OCI-LY7 (cell line): ENCODE measurements at regions not wholly inside any gene's neighbourhood (a gene's known extent, or its start where the extent isn't known, plus 50 kb on each side); places are given as distances from the start of the nearest gene placed in this dataset.

Experiments used
- BruUV-seq: library from RNA; stranded (reverse); fragments of 400-500 nt; replicated peaks from 2 replicates; lab custom pipeline; 2021; lab: Mats Ljungman, UMichigan
- CTCF ChIA-PET: fragments of 300-600 bp; sonication (Branson Sonifier 250); formaldehyde crosslinking; loops from one replicate; lab custom pipeline; 2022; ENCODE audit warnings: antibody characterized with exemption; ENCODE audit not compliant: unreplicated experiment; lab: Charles Lee
- POLR2A ChIA-PET: fragments of 300-600 bp; sonication (Branson Sonifier 250); formaldehyde crosslinking; loops from one replicate; lab custom pipeline; 2022; ENCODE audit warnings: antibody characterized with exemption; lab: Charles Lee
- DNase-seq: peaks from one replicate; pipeline ENCODE4 v3.0.0-alpha.2; 2015; ENCODE audit warnings: low spot score
- H2AFZ ChIP-seq: fragments of 200-600 bp; sonication (generic), shearing (Covaris generic); 2 replicates; pipeline ENCODE4 v1.6.1; 2014; ENCODE audit warnings: mild to moderate bottlenecking, antibody characterized with exemption, low read length, moderate library complexity
- H3K27ac ChIP-seq: fragments of 200-600 bp; sonication (generic); 2 replicates; pipeline ENCODE4 v1.5.1; 2014; ENCODE audit warnings: mixed run types, low read depth, mild to moderate bottlenecking, moderate library complexity, low read length, inconsistent platforms; ENCODE audit not compliant: poor library complexity, severe bottlenecking
- H3K36me3 ChIP-seq: fragments of 200-600 bp; sonication (generic); 2 replicates; pipeline ENCODE4 v1.6.1; 2014; ENCODE audit warnings: mild to moderate bottlenecking, antibody characterized with exemption, low read length, moderate library complexity, mixed read lengths; ENCODE audit not compliant: insufficient read depth
- H3K4me1 ChIP-seq: fragments of 200-600 bp; sonication (generic); 2 replicates; pipeline ENCODE4 v1.5.1; 2014; ENCODE audit warnings: mild to moderate bottlenecking, low read length; ENCODE audit not compliant: insufficient read depth, poor library complexity, severe bottlenecking
- H3K4me2 ChIP-seq: fragments of 200-600 bp; sonication (generic); 2 replicates; pipeline ENCODE4 v1.6.1; 2014; ENCODE audit warnings: mild to moderate bottlenecking, low read length
- H3K4me3 ChIP-seq: fragments of 200-600 bp; sonication (generic); 2 replicates; pipeline ENCODE4 v1.5.1; 2014; ENCODE audit warnings: mild to moderate bottlenecking, low read depth, low read length; ENCODE audit not compliant: poor library complexity, severe bottlenecking
- H3K79me2 ChIP-seq: fragments of 200-600 bp; sonication (generic); 2 replicates; pipeline ENCODE4 v1.6.1; 2016; ENCODE audit warnings: low read depth, mild to moderate bottlenecking, low read length, moderate library complexity, mixed read lengths; ENCODE audit not compliant: insufficient read depth
- H3K9me2 ChIP-seq: fragments of 200-600 bp; sonication (generic); 2 replicates; pipeline ENCODE4 v1.6.1; 2016; ENCODE audit warnings: mild to moderate bottlenecking, low read length, mixed read lengths; ENCODE audit not compliant: insufficient read depth
- H3K9me3 ChIP-seq: fragments of 200-600 bp; sonication (generic); 2 replicates; pipeline ENCODE4 v1.6.1; 2014; ENCODE audit warnings: mild to moderate bottlenecking, mixed run types, low read length, mixed read lengths
- H4K20me1 ChIP-seq: fragments of 200-600 bp; sonication (generic); 2 replicates; pipeline ENCODE4 v1.6.1; 2014; ENCODE audit warnings: mild to moderate bottlenecking, antibody characterized with exemption, low read length, moderate library complexity, mixed read lengths; ENCODE audit not compliant: insufficient read depth
- CTCF ChIP-seq: fragments of 200-600 bp; sonication (generic); conservative IDR thresholded peaks from 2 replicates; pipeline ENCODE4 v1.5.1; 2014; ENCODE audit warnings: mild to moderate bottlenecking, antibody characterized with exemption, low read length, moderate library complexity, mixed read lengths
- EZH2phosphoT487 ChIP-seq: fragments of 200-600 bp; sonication (generic); IDR thresholded peaks from 2 replicates; pipeline ENCODE4 v1.6.1; 2018; ENCODE audit warnings: low read depth, borderline replicate concordance, mild to moderate bottlenecking, mixed run types, antibody characterized with exemption, low read length, moderate library complexity, mixed read lengths
- intact Hi-C: fragments of 100-400 bp; cut with micrococcal nuclease; formaldehyde crosslinking; loops from one replicate; pipeline ENCODE4 v1.10.0; 2022; ENCODE audit not compliant: unreplicated experiment

DNA sequence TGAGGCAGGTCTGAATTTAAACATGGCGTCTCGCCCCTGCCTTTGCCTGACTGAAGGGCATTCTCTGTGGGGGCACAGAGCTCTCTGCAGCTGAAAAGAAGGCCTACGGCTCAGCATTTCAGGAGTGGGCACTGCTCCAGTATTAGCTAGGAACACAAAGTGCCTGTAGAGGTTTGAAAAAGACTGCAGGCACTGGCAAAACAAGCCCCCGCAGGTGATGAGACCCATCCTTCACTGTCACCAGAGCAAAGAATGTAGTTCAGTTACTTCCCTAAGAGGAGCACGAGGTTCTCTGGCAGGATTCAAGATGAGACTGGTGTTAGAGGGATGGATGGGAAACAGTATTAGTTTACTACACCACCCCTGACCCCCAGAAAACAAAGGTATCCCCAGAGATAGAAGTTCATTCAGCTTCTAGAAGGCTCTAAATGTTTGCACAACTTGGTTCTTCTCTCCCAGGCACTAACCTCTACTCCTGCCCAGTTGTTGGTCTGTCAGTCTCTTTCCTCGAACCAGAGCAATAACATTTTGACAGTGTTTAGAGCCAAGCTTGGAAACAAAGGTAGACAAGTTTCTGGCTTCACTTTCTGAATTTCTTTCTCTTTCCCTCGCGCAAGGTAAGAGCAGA is 101.9 kb upstream of the KCNE2 start:
- H3K27ac ChIP-seq, result no peak overlapping the region
- no peaks in the 10 kb centered on the region for H3K9me3 ChIP-seq
- no peaks in the 10 kb centered on the region for H3K79me2 ChIP-seq
- BruUV-seq, result no TSS peak
- TF ChIP-seq EZH2phosphoT487 (no peak), CTCF (no peak)
- DNase-seq, result no peak
- intact Hi-C loops, result no loop called here
- H3K4me3 ChIP-seq, result no peak overlapping the region
- H3K4me2 ChIP-seq, result no peak overlapping the region
- H3K36me3 ChIP-seq, result no peaks in the 10 kb centered on the region
- POLR2A ChIA-PET, result no interaction called here
- no peaks in the 10 kb centered on the region for H4K20me1 ChIP-seq
- no peaks in the 10 kb centered on the region for H3K9me2 ChIP-seq
- H2AFZ ChIP-seq, result no peak overlapping the region
- no peaks in the 10 kb centered on the region for H3K4me1 ChIP-seq
- CTCF ChIA-PET, result no interaction called here

DNA sequence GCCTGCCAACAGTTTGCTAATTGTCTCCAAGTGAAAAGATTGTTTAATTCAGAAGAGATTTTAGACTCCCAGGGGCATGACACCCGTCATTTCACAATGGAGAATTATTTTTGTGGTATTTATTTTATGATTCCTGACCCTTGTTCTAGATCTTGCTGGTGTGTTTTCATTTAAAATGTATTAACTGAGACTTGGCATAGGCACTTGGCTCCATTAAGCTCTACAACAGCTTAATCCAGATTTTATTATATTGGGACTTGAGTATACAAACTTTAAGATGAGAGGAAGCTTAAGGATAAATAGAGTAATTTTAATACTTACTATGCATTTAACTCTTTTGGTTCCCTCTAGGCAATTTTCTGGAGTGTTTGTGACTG is 101.3 kb upstream of the KCNE2 start:
- Histone ChIP-seq H3K4me2 (no peak overlapping the region), H3K9me3 (no peaks in the 10 kb centered on the region), H3K79me2 (no peaks in the 10 kb centered on the region), H3K36me3 (no peaks in the 10 kb centered on the region), H3K4me3 (no peak overlapping the region), H3K27ac (no peak overlapping the region), H3K4me1 (no peaks in the 10 kb centered on the region), H3K9me2 (no peaks in the 10 kb centered on the region), H4K20me1 (no peaks in the 10 kb centered on the region), H2AFZ (no peak overlapping the region)
- no peak for DNase-seq
- POLR2A ChIA-PET, result no interaction called here
- no peak for TF ChIP-seq EZH2phosphoT487
- no peak for TF ChIP-seq CTCF
- intact Hi-C loops, result no loop called here
- no TSS peak for BruUV-seq
- CTCF ChIA-PET, result no interaction called here

DNA sequence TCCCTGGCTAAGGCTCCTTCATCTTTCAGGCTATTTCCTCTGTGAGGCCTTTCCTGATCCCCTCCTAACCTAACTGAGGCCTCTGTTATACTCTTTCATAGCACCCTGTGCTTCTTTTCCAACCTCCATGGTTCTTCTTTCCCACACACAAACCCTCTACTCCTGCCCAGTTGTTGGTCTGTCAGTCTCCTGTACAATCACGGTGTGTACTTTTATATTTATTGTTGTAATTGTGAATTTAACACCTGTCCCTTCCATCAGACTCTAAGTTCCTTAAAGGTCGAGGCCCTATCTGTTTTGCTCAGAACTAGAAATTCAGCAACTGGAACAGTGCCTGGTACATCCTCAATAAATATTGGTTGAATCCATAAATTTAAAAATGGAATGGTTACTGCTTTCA is 100.2 kb upstream of the KCNE2 start:
- BruUV-seq, result no TSS peak
- Histone ChIP-seq H3K27ac (no peak overlapping the region), H4K20me1 (no peaks in the 10 kb centered on the region), H3K4me2 (no peak overlapping the region), H3K4me3 (no peak overlapping the region), H3K9me3 (no peaks in the 10 kb centered on the region), H3K79me2 (no peaks in the 10 kb centered on the region), H2AFZ (no peak overlapping the region), H3K9me2 (no peaks in the 10 kb centered on the region), H3K4me1 (no peaks in the 10 kb centered on the region), H3K36me3 (no peaks in the 10 kb centered on the region)
- intact Hi-C loops, result no loop called here
- TF ChIP-seq EZH2phosphoT487, result no peak
- TF ChIP-seq CTCF, result no peak
- POLR2A ChIA-PET, result no interaction called here
- CTCF ChIA-PET, result no interaction called here
- no peak for DNase-seq
